ENCODE measurements at regions not wholly inside any gene's neighbourhood (a gene's known extent, or its start where the extent isn't known, plus 50 kb on each side); places are given as distances from the start of the nearest gene placed in this dataset.

DNA sequence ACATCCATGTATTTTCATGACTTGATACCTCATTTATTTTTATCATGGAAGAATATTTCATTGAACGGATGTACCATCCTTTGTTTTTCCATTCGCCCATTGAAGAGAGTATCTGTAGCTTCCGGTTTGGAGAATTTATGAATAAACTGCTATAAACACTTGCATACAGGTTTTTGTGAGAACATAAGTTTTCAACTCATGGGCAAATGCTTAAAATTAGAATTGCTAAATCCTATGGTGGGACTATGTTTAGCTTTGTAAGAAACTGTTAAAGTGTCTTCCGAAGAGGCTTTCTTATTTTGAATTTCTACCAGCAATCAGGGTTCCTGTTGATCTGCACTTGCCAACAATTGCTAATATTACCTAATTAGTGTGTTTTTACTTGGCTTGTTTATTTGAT, 938.9 kb downstream of the TDRD15 start:
- TF ChIP-seq POLR2A (IDR thresholded peaks at IDR 0.05; ENCODE audit: low read depth, low read length) (no peak), POU2F2 (IDR thresholded peaks at IDR 0.05; ENCODE audit: low read depth, low read length) (no peak), POLR2AphosphoS5 (IDR thresholded peaks at IDR 0.05; ENCODE audit: low read depth, low read length) (no peak), TAF1 (IDR thresholded peaks at IDR 0.05; ENCODE audit: low read depth, low read length) (no peak), SPI1 (IDR thresholded peaks at IDR 0.05; ENCODE audit: low read depth, low read length) (no peak), PAX5 (IDR thresholded peaks at IDR 0.05; ENCODE audit: insufficient read depth, low read length, severe bottlenecking) (no peak)
